ENCODE measurements at regions not wholly inside any gene's neighbourhood (a gene's known extent, or its start where the extent isn't known, plus 50 kb on each side); places are given as distances from the start of the nearest gene placed in this dataset.

DNA sequence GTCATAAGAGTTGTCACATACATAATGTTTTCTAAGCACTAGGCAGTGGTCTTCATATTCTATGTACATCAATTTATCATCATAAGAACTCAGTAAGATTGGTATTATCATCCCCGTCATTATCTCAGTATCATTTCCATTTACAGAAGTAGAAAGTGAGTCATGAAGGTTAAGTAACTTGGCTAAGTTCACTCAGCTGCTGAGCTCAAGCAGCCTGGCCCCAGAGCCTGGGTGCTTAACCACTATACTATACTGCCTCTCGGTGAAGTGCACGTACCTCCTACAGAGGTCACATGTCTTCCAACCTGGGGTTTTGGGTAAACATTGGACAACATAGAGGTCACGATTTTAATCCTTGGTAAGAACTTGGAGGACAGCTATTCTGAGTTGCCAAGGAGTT lies 161.5 kb upstream of the GATB start:
- DNase-seq: no peak

GRCh38 chr4:151921811-151922210 lies 161.0 kb upstream of the GATB start:
- DNase-seq: no peak

GRCh38 chr4:151921386-151921785 lies 160.6 kb upstream of the GATB start:
- no peak for DNase-seq

DNA sequence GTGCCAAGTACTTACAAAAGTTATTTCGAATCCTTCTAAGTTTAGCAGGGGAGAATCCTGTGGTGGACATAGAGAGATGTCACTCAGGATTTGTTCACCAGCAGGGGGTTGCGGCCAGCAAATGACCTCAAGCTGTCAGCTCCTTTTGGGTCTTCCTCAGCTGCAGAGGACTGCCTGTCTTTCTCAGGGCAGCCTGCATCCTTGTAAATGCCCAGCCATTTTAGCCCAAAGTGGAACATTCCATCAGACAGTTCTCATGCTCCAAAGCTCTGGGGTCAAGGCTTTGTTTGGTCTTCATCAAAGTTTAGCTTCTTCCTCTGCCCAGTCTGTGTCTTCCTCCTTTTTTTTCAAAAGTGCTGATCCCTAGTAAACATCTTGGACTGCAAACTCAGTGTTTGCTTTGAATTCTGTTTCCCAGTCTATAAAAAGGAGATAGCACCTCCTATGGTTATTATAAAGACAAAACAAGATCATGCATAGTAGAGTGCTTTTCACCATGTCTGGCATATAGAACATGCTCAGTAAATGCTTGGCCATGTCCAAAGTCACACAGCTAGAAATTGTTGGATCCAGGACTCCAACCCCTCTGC lies 156.4 kb upstream of the GATB start:
- DNase-seq: no peak

- no peak for DNase-seq
Measured at GRCh38 chr4:151912632-151913031, 151.8 kb upstream of the GATB start.

DNA sequence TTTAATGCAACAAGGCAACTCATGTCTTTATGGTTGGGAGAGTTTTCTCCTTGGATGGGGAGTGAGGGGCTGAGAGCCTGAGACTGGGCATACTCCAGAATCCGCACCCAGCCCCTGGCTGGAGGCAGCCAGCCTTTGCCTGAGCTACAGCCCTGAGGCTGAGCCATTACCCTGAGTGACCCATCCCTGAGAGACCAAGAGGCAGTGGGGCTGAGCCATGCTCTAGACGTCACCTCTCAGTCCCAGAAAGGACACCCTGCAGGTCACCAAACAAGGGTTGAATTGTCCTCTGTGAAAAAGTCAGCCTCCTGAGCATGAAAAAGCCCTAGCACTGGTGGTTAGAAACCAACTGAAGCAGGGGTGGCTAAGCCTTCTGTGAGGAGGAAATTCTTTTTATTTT lies 151.2 kb upstream of the GATB start:
- DNase-seq: no peak

DNA sequence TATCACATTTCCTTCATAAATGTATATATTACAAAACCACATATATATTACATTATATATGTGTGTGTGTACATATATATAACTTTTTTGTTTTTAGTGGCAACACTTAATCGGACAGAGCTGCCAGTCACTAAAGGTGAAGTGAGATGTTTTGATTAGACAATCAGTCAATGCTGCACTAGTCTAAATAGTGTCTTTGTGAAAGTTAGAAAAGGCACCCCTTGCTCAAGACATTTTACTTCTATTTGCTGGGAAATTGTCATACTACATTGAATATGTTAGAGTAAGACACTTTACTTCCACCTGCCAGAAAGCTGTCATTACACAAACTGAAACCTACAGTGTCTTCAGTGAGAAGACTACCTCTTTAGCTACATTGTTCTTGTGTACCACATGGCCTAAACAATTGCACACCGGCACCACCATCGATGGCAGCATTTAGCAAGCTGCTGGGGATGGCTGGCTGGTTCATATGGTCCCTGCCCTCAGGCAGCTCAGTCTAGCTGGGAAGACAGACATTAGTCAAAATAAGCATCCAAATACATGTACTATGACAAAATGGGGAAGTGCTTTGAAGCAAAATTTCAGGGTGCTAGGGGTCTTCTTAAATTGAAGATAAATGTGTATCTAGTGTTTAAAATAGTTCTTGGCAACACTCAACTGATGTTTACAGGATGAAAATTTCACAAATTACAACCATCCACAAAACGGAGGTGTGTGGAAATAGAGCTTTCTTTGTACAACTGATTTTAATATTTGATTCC lies 148.1 kb upstream of the GATB start:
- DNase-seq: no peak

GRCh38 chr4:151908201-151908600 lies 147.4 kb upstream of the GATB start:
- DNase-seq: no peak

DNA sequence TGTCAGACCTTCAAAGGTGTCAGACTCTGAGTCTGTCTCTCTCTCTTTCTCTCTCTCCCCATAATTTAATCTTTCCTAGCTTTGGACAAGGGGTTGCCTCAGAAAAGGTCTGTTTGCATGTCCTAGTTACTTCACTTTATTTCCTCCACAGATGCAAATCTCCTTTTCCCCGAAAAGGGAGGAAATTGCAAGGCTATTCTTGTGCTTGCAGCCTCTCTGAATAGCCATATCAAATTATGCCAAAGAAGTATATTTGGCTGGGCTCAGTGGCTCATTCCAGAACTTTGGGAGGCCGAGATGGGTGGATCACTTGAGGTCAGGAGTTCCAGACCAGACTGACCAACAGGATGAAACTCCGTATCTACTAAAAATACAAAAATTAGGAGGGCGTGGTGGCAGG lies 145.6 kb upstream of the GATB start:
- no peak for DNase-seq

GRCh38 chr4:151905197-151905596 lies 144.4 kb upstream of the GATB start:
- no peak for DNase-seq

- no peak for DNase-seq
Measured at GRCh38 chr4:151901631-151902030, 140.8 kb upstream of the GATB start.

GRCh38 chr4:151896880-151897279 lies 136.1 kb upstream of the GATB start:
- no peak for DNase-seq

GRCh38 chr4:151895671-151896070 lies 134.9 kb upstream of the GATB start:
- DNase-seq: no peak

DNA sequence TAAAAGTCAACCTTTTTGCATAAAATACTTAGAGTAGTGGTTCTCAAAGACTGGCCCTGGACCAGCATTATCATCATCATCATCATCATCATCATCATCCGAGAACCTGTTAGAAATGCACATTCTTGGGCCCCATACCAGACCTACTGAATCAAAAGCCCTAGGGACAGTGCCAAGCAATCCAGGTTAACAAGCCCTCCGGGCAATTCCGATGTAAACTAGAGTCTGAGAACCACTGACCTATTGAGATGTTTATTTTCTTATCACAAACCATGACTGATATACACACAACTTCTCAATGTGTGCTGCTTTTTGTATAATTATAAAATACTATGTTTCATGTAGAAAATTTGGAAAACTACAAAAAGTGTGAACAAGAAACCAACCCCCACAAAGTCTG lies 133.4 kb upstream of the GATB start:
- DNase-seq: no peak

- DNase-seq: no peak
Measured at GRCh38 chr4:151888367-151888866, 127.6 kb upstream of the GATB start.

DNA sequence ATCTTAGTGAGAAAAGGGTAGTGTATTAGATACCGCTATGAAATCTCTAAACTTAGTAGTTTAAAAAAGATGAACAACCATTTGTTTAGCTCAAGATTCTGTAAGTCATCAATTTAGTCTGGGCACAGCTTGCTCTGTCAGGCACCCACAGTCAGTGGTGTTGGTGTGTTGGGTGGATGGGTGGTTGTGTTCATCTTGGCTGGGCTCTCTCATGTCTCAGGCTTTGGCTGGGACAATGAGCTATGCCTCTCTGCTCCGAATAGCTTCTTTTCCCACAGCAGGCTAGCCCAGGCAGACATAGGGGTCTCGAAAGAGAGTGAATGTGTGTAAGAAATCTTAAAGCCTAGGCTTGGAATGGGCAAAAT lies 127.0 kb upstream of the GATB start:
- DNase-seq: no peak

- no peak for DNase-seq
Measured at GRCh38 chr4:151887031-151887815, 126.4 kb upstream of the GATB start.

DNA sequence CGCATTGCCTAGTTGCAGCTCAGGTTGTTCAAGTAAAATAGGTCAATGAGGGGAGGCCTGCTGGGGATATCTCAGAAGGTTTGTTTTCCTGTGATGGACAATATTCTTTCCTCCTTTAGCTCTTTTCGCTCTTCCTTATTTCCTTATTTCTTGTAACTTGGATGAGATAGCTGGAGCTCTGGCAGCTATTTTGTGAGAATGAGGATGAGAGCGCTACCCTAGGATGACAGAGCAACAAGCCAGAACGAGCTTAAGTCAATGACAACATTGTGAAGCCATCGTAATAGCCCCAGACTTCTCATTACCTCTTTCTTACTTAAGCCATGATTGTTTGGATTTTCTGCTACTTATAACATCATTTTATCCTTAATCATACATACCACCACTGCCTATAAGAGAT lies 124.3 kb upstream of the GATB start:
- DNase-seq: no peak

GRCh38 chr4:151883747-151884146 lies 122.9 kb upstream of the GATB start:
- no peak for DNase-seq

- no peak for DNase-seq
Measured at GRCh38 chr4:151882072-151882803, 121.4 kb upstream of the GATB start.

GRCh38 chr4:151879705-151880445 lies 119.1 kb upstream of the GATB start:
- DNase-seq: no peak

DNA sequence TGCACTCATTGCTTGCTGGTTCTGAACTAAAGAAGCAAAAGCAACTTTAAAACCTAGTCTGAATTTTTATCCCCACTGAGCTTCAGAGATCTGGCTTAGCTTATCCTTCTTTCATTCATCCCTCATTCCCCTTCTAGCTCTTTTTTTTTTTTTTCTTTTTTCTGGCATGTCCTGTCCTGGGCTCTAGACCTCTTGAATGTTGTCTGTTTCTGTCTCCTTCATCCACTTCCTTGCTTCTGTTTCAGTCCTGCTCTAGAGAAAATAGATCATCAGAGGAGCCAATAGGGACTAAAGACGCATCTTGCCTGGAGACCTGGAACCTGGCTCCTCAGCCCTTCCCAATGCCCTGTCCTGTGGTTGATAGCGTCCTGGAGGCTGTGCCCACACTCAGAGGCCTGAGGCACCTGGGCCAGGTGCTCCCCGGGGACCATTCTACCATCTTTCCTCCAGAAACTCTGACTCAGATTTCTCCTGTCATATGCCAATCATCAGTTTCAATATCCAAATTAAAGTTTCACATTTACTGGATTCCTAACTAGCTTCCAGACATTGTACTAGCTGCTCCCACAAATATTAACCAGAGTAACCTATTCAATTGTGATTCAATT lies 115.7 kb upstream of the GATB start:
- DNase-seq: no peak

Data from SIG-M5 (cell line).